ENCODE measurements at regions not wholly inside any gene's neighbourhood (a gene's known extent, or its start where the extent isn't known, plus 50 kb on each side); places are given as distances from the start of the nearest gene placed in this dataset.

- H3K36me3 ChIP-seq, result no peaks in the 10 kb centered on the region
Observed at GRCh38 chr2:104279646-104280045, 574.3 kb upstream of the POU3F3 start.

GRCh38 chr2:104280216-104280615 is 573.7 kb upstream of the POU3F3 start:
- Histone ChIP-seq H3K9me3 (peaks cover 0 to 3% of the 10 kb centered on the region in 2 donors), H3K4me3 (no peak overlapping the region), H3K27ac (no peak overlapping the region), H3K4me1 (no peaks in the 10 kb centered on the region), H3K27me3 (no peaks in the 10 kb centered on the region), H3K36me3 (no peaks in the 10 kb centered on the region)
- ATAC-seq (no peak), DNase-seq (no peak)
- TF ChIP-seq CTCF (IDR thresholded peaks at IDR 0.05), result no peak
- intact Hi-C loops (cut with DNase I), result no loop called here

More at GRCh38 chr2:104279646-104280045, 574.3 kb upstream of the POU3F3 start:
- ATAC-seq (no peak), DNase-seq (no peak)
- H3K4me3 ChIP-seq, result no peak overlapping the region
- no peaks in the 10 kb centered on the region for H3K4me1 ChIP-seq
- no peak overlapping the region for H3K27ac ChIP-seq
- no peaks in the 10 kb centered on the region for H3K27me3 ChIP-seq
- no peak for TF ChIP-seq CTCF (IDR thresholded peaks at IDR 0.05)
- intact Hi-C loops (cut with DNase I), result no loop called here
- H3K9me3 ChIP-seq, result peaks cover 0 to 3% of the 10 kb centered on the region in 2 donors

- Histone ChIP-seq H3K27ac (no peak overlapping the region), H3K9me3 (peaks cover 0 to 3% of the 10 kb centered on the region in 2 donors), H3K4me3 (no peak overlapping the region), H3K27me3 (no peaks in the 10 kb centered on the region), H3K36me3 (no peaks in the 10 kb centered on the region), H3K4me1 (no peaks in the 10 kb centered on the region)
- no peak for TF ChIP-seq CTCF (IDR thresholded peaks at IDR 0.05)
- intact Hi-C loops (cut with DNase I), result no loop called here
- ATAC-seq (no peak), DNase-seq (no peak)
Observed at GRCh38 chr2:104286841-104287240, 567.1 kb upstream of the POU3F3 start.

GRCh38 chr2:104289651-104290565 is 564.0 kb upstream of the POU3F3 start:
- no peak overlapping the region for H3K27ac ChIP-seq
- H3K27me3 ChIP-seq, result no peaks in the 10 kb centered on the region
- no peaks in the 10 kb centered on the region for H3K4me1 ChIP-seq
- H3K9me3 ChIP-seq, result no peaks in the 10 kb centered on the region
- no peaks in the 10 kb centered on the region for H3K36me3 ChIP-seq
- intact Hi-C loops (cut with DNase I), result no loop called here
- ATAC-seq (no peak), DNase-seq (no peak)
- no peak overlapping the region for H3K4me3 ChIP-seq
- TF ChIP-seq CTCF (IDR thresholded peaks at IDR 0.05), result no peak

GRCh38 chr2:104290566-104290891 is 563.4 kb upstream of the POU3F3 start:
- no peaks in the 10 kb centered on the region for H3K4me1 ChIP-seq
- H3K9me3 ChIP-seq, result no peaks in the 10 kb centered on the region
- intact Hi-C loops (cut with DNase I), result no loop called here
- no peak overlapping the region for H3K4me3 ChIP-seq
- no peaks in the 10 kb centered on the region for H3K36me3 ChIP-seq
- no peak for ATAC-seq
- no peak for DNase-seq
- no peaks in the 10 kb centered on the region for H3K27me3 ChIP-seq
- no peak overlapping the region for H3K27ac ChIP-seq
- TF ChIP-seq CTCF (IDR thresholded peaks at IDR 0.05), result no peak

All from left lung (tissue), 4 donors.